ENCODE measurements at regions not wholly inside any gene's neighbourhood (a gene's known extent, or its start where the extent isn't known, plus 50 kb on each side); places are given as distances from the start of the nearest gene placed in this dataset.

GRCh38 chr2:139819273-139819796, 1039.1 kb upstream of the NXPH2 start:
- FAIRE-seq: no peak

DNA sequence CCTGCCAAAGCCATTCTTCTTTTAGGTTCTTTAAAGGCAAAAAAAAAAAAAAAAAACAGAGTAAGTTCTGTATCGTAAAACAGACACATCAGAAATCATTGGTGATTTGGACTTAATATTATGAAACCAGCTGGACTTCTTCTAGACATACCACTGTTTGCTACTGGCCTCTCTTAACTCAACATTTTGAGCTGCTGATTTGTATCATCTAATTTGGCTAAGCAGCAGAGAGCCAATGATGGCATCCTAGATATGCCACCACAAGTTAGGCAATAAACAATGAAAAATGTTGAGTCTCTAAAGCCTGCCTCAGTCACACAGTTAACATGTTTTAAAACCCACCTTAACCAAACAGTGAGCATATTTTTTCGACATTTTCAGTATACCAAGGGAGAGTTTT, 1034.3 kb upstream of the NXPH2 start:
- no peak for FAIRE-seq

DNA sequence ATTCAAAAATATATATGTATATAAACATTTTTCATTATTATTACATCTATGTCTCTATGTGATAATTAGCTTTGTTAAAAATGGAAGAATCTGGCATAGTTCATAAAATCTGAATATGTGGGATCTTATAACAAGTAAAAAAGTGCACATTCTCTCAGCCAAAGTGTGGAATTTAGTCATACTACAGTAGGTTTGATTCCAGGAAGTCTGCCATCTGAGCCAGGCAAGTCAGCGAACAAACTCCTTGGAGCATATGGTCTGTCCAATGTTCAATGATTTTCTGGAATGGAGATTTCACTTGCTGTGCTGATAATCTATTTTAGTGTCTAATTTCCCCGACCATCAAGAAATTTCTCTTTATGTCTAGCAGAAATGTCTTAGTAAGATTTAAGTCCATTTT, 1033.2 kb upstream of the NXPH2 start:
- no peak for FAIRE-seq

- no peak for FAIRE-seq
Measured at GRCh38 chr2:139805441-139805840, 1025.3 kb upstream of the NXPH2 start.

DNA sequence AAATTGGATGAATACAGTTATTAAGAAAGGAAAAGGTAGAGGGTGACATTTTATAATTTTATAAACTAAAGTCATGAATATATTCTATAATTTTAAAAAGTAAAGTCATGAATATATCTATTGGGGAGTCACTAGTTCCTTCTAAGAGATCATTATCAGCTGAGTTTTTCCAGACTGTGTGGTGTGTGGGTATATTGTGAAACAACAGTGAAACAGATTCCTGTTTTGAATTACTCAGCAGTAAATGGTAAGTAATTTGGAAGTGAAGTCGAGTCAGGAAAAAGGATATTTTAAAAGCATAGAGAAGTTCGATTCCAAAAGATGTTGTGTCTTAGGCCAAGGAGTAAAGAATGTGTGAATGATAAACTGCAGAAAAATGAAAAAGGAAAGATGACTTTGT, 1018.2 kb upstream of the NXPH2 start:
- FAIRE-seq: no peak

DNA sequence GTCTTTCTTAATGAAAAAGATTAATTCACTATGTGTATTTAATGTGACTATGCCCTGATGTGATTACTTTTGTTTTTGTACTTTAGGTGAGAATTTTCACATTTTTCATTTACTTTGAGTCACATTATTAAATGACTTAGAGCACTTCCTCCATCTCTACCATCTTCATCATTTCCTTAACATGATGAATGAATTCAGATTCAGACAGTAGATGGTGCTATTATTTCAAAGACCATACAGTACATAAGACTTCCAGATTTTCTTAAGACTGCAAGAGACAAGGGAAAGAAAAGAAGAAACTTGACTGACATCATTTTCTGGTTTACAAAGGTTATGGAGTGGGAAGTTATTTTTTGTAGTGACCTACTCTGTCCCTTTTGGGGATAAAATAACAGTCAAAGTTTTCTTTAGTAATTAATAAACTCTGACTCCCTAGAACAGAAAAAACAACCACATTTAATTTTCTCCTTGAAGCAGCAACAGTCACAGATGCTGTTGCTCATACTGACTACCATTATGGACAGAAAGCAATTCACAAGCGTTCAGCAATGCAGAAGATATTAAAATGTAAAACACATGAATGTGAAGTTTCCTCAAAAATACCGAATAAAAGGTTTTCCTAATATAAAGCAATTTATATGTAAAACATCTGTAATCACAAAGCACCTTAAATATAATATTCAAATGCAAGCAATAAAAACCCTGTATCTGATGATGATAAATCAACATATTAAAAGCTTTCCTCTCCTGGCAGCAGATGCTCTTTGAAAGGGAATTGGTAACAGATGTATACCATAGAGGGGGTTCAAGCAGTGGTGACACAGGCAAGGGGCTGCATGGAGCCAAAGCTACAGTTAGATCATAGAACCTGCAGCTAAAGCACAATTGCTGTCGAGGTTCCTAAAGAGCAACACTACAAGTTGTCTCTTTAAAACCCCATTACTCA, 1010.9 kb upstream of the NXPH2 start:
- FAIRE-seq: peak; percentile 94

- FAIRE-seq: no peak
Measured at GRCh38 chr2:139790136-139790535, 1009.9 kb upstream of the NXPH2 start.

GRCh38 chr2:139778732-139779131, 998.5 kb upstream of the NXPH2 start:
- FAIRE-seq: no peak

- no peak for FAIRE-seq
Measured at GRCh38 chr2:139773720-139774277, 993.6 kb upstream of the NXPH2 start.

GRCh38 chr2:139769633-139770032, 989.4 kb upstream of the NXPH2 start:
- no peak for FAIRE-seq

DNA sequence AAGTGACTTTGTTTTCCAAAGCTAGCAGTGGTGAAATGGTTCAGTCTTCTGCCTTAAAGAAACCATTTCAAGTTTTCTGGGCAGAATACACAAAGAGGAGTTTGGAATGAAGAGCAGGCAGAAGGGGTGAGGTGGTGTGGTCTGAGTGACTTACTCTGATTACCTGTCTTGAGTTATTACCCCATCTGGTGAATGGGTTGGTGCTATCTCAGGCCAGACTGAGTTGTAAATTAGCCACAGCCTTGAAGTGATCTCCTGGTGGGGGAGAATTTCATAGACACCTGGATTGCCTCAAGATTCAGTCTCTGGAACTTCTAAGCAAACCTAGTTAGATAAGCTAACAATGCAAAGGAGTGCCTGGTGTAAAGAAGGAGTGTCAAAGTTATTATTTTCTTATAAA, 983.5 kb upstream of the NXPH2 start:
- FAIRE-seq: no peak

DNA sequence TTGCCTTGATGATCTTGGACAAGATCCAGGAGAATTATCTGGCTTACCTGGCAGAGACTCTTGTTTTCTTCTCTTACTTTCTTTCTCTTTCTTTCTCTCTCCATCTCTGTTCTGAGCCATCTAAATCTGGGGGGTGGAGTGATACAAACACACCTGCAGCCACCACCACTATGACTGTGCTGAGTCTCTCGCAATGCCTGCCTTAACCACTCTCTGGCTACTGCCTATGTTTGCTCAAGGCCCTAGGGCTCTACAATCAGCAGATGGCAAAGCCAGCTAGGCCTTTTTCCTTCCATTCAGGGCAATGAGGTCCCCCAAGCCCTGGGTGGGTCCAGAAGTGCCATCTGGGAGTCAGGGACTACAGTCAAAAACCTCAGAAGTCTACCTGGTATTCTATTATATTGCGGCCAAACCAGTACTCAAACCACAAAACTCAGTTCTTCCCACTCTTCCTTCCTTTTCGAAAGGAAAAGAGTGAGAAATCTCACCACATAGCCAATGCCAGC, 978.9 kb upstream of the NXPH2 start:
- FAIRE-seq: no peak

GRCh38 chr2:139746901-139747300, 966.7 kb upstream of the NXPH2 start:
- no peak for FAIRE-seq

DNA sequence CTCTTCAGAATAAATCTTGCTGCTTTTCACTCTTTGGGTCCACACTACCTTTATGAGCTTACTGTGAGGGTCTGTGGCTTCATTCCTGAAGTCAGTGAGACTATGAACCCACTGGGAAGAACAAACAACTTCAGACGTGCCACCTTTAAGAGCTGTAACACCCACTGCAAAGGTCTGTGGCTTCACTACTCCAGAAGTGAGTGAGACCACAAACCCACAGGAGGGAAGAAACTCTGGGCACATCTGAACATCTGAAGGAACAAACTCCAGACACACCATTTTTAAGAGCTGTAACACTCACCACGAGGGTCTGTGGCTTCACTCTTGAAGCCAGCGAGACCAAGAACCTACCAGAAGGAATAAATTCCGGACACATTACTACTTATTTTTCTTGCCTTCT, 964.1 kb upstream of the NXPH2 start:
- FAIRE-seq: no peak

DNA sequence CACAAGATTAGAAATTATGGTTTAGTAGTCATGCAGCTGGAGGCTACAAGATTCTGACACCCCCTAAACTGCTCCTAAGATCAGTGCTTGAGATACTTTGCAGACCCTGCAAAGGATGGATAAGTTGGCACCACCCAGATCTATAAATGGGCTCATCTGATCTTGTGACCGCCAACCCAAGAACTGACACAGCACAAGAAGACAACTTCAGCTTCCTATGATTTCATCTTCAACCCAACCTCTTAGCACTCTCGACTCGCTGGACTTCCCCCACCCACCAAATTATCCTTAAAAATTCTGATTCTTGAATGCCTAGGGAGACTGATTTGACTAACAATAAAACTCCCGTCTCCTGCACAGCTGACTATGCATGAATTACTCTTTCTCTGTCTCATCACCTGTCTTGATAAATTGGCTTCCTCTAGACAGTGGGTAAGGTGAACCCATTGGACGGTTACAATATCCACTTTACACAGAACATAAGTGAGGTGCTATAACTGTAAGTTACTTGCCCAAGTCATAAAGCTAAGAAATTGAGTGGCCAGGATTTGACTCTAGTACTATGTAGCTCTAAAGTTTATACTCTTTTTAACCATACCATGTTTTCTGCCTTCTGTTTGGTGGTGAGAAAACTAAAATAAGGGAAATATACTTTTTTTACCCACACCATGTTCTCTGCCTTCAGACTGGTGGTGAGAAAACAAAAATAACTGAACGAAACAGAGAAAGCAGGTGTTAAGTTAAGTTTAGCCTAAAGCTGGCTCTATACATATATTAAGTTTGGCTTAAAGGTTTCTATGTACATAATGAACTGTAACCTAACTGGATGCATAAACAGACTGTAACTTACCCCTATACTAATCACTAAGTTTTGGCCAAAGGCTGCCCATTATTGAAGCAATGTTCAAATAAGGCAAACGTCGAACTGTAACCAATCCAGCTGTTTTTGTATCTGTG, 962.3 kb upstream of the NXPH2 start:
- no peak for FAIRE-seq

- FAIRE-seq: no peak
Measured at GRCh38 chr2:139737659-139738058, 957.5 kb upstream of the NXPH2 start.

DNA sequence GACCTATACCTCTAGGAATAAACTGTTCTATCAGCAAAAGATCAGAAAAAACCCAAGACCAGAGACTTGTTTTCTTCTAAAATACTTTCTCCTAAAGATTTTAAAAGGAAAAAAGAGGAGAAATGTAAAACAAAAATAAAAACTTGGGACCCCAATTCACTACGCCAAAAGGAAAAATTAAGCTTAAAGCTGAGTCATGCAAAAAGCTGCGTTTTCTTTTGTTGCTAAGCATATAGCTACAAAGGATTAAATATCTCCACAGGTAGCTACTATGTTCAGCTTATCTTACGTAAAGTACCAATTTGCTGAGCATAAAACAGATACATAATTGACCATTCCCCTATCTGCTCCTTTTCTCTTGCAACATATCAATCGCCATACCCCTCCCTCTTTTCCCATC, 950.0 kb upstream of the NXPH2 start:
- no peak for FAIRE-seq

GRCh38 chr2:139721411-139721995, 941.3 kb upstream of the NXPH2 start:
- no peak for FAIRE-seq

DNA sequence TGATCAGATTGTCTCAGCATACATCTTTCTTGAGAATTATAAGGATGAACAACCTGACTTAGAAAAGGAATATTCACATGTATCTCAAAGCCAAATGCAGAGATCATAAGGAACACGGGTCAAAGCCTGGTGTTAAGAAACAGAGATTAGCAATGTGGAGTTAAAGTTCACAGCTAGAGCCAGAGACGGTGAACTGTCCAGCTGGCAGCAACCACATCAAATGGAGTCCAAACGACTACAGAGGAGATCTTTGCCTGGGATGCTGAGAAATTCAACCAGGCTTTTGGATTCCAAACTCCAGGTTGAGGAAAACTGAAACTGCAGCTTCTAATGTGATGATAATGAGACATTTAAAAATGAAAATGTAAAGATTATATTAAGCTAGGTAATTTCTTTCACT, 939.9 kb upstream of the NXPH2 start:
- FAIRE-seq: no peak

GRCh38 chr2:139704606-139705005, 924.4 kb upstream of the NXPH2 start:
- no peak for FAIRE-seq

DNA sequence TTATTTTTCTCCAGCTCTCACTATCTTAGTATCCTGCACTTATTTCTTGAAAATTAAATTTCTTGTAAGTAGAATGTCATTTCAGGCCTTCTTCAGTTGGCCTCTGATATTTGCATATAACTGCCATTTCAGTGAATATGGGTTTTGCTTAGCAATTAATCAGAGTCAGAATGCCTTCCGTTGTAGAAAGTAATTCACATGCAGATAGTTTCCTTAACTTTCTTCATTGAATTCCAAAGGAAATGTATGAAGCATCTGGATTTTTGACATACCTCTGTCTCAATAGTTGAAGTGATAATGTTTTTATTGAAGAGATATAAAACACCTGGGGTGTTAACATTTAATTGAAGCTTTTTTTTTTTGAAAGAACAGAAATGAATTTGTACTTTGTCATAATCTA, 914.1 kb upstream of the NXPH2 start:
- no peak for FAIRE-seq

DNA sequence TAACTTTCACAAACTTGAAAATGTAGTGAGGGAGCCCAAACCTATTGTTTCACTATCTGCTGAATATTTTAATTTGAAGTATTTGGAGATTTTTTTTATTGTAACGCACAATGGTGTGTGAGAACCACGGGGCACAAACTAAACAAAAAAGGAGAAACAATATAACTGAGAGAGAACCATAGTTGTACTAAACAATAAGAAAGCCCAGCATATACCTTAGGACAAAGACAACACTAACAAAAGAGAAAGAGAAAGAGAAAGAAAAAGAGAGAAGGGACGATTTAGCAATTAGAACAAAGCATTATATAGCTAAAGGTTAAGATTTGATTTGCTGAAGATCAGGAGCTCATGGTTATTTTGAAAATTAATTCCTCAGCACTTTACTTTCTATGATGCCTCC, 906.0 kb upstream of the NXPH2 start:
- no peak for FAIRE-seq
